ENCODE measurements at regions not wholly inside any gene's neighbourhood (a gene's known extent, or its start where the extent isn't known, plus 50 kb on each side); places are given as distances from the start of the nearest gene placed in this dataset.

- DNase-seq, result no peak
These were observed 364.8 kb downstream of the EPM2A start for GRCh38 chr6:145370559-145370958.

DNA sequence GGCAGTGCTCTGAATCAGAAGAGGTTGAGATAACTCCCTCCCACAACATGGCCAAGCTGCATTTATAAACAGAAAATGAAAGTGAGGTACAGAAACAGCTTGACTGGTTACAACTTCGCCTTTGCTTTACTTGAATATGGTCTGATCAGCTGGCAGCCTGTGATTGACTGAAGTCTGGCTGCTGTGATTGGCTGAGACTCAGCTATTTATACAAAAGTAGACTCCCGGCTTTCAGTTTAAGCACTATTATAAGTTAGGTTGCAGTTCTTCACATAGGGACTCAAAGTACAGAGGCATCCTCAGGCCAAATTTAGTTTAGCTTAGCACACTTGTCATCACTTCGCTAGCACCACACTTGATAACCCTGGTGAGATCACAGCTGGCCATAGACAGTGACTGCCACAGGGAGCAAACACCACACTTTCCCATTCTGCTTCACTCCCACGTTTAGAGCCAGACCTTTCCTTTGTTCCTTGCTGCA lies 362.6 kb downstream of the EPM2A start:
- no peak for DNase-seq

DNA sequence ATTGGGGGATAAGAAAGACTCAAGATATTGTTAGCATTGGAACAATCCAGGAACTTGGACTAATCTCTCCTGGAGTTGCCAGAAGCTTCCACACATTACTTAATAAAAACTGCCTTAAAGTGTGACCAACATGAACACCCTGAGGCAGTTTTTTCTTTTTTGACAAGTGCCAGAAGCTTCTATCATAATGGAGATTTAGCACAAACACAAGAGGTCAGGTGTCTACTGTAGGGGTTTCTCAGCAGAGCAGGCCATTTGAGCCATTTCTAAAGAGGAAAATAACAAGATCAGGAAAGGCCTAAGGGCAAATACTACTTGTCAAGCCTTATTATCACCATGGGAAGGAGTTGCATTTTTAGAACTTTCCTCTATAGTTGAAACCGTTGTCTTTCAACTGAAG lies 361.5 kb downstream of the EPM2A start:
- no peak for DNase-seq

- DNase-seq, result no peak
These were observed 360.8 kb downstream of the EPM2A start for GRCh38 chr6:145374570-145374969.

- no peak for DNase-seq
These were observed 359.8 kb downstream of the EPM2A start for GRCh38 chr6:145375502-145375901.

- DNase-seq, result no peak
These were observed 355.1 kb downstream of the EPM2A start for GRCh38 chr6:145380186-145380585.

DNA sequence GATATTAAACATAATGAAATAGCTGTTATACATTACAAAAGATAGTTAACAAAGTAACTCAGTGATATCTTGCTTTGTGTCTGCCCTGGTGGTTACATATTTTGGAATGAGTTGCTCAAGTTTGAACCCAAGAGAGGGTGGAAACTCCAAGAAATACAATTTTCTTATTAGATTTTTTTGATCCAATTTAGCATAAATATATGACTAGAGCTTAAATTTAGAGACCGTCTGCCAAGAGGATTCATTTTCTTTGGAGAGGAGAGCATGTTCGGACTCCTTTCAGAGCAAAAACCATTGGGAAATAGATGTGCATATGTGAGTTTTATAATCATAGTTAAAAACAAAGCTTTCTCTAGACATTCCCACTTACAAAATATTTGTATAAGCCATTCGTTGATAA lies 353.4 kb downstream of the EPM2A start:
- no peak for DNase-seq

DNA sequence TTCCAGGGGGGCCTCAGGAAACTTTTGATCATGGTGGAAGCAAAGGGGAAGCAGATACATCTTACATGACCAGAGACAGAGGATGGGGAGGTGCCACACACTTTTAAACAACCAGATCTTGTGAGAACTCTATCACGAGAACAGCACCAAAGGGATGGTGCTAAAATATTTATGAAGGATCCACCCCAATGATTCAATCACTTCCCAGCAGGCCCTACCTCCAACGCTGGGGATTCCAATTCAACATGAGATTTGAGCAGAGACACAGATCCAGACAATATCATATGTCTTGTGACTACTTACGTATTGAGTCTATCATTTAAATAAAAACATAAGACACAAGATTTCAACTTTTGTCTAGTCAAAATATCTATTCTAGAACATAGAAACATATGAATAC lies 351.9 kb downstream of the EPM2A start:
- no peak for DNase-seq

- DNase-seq, result no peak
These were observed 350.8 kb downstream of the EPM2A start for GRCh38 chr6:145384503-145384902.

DNA sequence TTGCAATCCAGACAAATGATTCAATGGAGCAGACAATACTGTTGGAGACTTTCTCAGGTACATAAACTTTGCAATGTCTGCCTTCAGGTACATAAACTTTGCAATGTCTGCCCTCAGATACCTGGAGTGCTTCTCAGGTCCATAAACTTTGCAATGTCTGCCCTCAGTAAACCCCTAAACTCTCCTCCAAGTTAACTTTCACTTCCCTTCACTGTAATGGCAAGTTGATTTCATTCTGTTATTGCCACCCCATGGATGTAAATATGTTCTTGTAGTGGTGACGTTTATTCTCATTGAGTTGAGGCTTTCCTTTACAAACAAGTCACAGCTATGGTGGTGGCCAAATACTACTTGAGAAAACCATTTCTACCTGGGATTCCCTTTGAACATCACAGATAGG lies 338.8 kb downstream of the EPM2A start:
- DNase-seq, result no peak

DNA sequence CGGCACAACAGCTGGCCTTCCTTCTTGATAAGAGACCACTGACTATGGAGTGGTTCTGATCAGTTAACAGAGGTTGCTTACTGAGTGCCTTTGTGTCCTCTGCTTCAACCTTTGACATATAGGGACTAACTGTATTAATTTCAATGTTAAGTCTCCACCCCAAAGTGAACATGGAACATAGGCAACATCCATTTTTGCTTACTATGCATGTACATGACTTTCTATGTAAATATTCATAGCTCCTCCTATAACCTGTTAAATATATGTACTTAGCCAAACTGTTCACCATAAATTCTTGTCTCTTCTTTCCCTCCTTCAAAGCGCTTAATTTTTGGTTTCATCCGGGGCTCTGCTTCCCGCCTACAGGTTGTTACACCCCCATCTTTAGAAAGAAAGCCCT lies 334.8 kb downstream of the EPM2A start:
- DNase-seq, result peak; percentile 1

DNA sequence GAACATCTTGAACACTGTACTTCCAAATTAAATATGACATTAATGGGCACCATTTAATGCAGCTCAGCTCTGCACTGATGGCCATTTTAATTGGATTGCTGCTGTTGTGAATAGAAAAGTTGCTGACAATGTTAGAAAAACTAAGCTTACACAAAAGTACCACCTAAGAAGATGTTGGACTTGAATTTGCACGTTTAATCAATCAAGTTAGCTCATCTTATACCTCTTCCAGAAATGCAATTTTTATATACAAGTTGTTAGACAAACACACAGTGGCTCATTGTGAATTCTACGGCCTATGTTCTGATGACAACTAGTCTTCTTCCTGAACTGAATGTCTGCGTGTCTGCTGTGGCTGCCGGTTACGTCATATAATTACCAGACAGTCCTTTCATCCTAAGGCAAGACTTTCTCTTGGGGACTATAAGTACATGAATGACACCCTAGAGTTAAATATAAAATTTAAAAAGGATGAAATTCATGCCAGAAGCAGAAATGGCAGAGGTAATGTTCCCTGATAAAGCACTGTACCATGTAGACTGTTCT lies 330.2 kb downstream of the EPM2A start:
- DNase-seq, result no peak

GRCh38 chr6:145406783-145407182 lies 328.5 kb downstream of the EPM2A start:
- DNase-seq, result no peak

GRCh38 chr6:145415616-145416015 lies 319.7 kb downstream of the EPM2A start:
- no peak for DNase-seq

- DNase-seq, result no peak
These were observed 314.7 kb downstream of the EPM2A start for GRCh38 chr6:145420599-145420998.

DNA sequence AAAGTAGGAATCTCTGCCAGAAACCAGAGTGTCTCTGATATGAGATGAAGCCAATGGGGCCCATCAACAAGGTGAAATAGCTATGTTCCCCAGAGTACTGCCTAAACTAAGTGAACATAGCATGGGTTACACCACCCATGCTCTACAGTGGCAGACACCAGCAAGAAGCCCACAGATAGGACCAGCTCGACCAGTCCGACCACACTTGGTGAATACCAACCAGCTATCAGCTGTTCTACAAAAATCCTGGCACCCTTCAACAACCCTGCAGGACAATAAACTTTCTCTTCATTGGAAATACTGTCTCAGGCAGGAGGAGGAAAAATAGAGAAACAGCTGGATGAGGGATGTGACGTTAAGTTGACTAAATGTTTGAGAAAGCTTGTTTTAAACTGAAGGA lies 311.4 kb downstream of the EPM2A start:
- DNase-seq, result no peak

GRCh38 chr6:145427232-145427631 lies 308.1 kb downstream of the EPM2A start:
- DNase-seq, result no peak

DNA sequence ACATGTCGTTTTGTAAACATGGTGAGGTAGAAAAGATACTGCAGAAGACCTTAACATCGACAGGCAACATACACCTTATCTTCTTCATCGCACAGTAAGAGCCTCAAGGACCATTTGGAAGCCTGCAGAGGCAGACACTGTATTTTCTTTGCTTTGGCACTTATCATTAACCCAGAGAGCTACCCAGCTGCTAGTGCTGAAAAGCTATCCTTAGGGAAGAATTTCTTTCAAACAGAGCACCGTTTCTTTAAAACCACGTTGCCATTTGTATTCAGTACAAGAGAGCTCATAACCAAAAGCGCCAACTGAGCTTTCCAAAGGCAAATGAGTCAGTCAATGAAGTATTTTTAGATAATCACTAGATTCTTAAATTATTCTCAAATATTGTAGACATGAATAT lies 306.6 kb downstream of the EPM2A start:
- DNase-seq, result no peak

- DNase-seq, result no peak
These were observed 293.2 kb downstream of the EPM2A start for GRCh38 chr6:145442110-145442509.

GRCh38 chr6:145445674-145446073 lies 289.6 kb downstream of the EPM2A start:
- DNase-seq, result no peak

- no peak for DNase-seq
These were observed 284.3 kb downstream of the EPM2A start for GRCh38 chr6:145451029-145451428.

- peak; percentile 1 for DNase-seq
These were observed 281.9 kb downstream of the EPM2A start for GRCh38 chr6:145453376-145453775.

DNA sequence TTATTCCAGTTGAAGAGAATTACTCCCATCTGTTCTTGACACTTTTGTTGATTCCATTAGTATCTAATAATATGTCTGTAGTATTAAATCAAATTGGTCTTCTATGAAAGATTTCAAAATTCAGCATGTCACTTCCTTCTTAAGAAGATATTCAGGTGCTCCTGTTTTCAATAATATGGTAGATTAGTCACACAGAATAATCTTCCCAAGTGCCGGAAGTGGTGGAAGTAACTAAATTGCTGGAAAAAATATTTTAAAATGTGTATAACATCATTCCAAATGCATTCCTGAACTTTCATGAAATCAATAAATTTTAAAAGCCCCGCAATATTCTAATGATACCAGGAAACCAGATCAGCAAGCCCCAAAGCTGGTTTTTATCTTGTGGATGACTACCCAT lies 281.3 kb downstream of the EPM2A start:
- DNase-seq, result no peak

GRCh38 chr6:145457556-145457955 lies 277.8 kb downstream of the EPM2A start:
- DNase-seq, result no peak

- no peak for DNase-seq
These were observed 266.8 kb downstream of the EPM2A start for GRCh38 chr6:145468534-145468933.

DNA sequence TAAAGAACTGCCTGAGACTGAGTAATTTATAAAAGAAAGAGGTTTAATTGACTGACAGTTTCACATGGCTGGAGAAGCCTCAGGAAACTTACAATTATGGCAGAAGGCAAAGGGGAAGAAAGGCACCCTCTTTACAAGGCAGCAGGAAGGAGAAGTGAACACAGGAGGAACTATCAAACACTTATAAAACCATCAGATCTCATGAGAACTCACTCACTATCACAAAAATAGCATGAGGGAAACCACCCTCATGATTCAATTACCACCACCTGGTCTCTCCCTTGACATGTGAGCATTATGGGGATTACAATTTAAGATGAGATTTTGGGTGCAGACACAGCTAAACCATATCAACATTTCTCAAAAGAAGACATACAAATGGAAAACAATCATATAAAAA lies 266.3 kb downstream of the EPM2A start:
- DNase-seq, result no peak
